ENCODE measurements at regions not wholly inside any gene's neighbourhood (a gene's known extent, or its start where the extent isn't known, plus 50 kb on each side); places are given as distances from the start of the nearest gene placed in this dataset.

DNA sequence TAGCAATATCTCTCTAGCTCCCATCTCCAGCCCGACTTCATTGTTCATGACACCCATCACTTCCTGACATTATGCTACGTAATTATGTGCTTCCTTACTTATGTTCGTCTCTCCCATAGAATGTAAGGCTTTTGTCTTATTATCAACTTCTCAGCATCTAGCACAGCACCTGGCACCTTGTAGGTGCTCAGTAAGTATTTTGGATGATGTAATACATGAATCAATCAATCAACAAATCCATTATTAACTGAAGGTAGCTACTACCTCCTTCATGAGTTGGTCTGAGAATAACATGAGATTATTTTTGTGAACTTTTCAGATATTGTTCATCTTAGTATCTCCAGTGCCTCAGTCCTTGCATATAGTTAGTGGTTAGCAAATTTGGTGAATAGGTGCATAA lies 109.3 kb downstream of the EN1 start:
- DNase-seq: no peak

DNA sequence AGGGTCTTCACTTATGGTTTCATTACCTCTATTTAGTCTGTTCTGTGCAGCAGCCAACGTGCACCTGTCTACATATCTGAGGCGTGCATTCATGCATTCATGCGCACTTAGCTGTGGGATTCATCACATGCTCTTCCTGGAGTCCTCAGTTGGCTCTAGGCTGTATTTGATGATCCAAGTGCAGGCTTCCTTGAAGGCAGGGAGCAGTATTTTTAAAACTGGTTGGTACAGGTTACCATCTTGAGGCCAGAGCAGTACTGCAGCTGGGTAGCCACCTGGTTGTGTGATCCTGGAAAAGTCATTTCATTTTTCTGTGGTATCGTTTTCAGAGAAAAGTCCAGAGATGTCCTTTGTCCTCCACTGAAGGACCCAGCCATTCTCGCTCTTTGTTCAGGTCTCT lies 109.8 kb downstream of the EN1 start:
- no peak for DNase-seq

DNA sequence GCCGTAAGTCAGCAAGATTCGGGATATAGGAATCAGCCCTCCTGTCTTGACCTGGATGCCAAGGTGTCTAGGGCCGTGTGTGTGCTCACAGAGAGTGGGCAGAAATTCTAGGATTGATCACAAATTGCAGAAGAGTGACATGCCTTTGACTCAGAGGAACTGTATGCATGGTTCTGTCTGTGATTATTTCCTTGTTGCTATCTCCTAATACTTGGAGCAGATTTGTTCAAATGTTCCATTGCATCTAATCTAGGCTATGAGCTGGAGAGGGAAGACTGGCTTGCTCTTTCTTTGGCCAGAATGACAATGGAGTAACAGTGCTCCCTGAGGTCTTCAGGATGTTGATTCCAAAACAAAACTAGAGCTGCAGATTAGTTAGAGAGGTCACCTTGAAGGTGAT lies 115.0 kb downstream of the EN1 start:
- no peak for DNase-seq

DNA sequence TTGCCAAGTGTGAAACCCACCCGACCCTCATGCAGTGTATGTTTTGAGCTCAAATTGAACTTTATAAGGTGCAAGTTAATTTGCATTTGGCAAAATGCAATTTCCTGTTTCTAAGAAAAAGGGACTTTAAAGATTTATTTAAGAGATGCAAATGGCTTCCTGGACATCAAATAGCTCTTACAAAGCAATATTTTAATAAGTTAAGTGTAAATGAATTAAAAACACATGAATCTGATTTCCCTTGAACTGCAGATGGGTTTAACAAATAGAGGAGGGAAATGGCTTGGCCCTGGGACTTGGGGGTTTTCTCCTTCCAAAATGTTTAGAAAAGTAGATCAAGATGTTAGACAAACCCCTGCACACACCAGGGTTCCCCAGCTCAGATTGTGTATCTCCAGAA lies 116.0 kb downstream of the EN1 start:
- DNase-seq: no peak

DNA sequence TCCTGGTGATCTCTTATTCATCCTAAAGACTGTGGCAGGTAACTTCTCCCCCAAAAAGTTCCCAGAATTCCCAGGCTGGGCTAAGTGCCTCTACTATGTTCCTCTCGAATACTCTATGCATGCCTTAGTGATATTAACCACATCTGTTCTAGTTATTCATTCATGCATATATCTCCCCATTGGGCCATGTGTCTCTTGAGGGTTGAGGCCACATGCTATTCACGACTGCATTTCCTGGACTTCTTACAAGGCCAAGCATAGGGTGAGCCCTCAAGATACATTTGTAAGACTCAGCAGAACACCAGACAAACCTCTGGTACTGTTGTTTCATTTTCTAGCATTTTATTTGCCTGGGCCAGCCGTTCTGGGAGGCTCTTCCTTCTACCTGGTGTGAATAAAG lies 117.0 kb downstream of the EN1 start:
- DNase-seq: no peak

DNA sequence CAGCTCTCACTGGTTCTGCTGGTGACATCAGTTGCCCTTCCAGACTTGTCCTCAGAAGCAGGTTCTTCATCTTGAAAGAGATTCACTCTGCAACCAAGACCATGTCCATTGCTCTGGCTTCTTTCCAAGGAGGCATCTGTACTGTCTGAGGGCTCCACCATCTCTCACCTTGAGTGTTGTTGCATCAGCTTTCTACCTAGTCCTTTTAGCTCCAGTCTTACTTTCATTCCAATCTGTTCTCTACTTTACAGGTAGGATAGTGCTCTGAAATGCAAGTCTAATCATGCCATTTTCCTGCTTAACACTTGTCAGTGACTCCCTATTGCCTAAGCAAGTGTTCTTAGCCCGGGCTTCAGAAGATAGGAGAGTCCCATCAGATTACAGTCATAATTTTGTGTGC lies 117.7 kb downstream of the EN1 start:
- no peak for DNase-seq

DNA sequence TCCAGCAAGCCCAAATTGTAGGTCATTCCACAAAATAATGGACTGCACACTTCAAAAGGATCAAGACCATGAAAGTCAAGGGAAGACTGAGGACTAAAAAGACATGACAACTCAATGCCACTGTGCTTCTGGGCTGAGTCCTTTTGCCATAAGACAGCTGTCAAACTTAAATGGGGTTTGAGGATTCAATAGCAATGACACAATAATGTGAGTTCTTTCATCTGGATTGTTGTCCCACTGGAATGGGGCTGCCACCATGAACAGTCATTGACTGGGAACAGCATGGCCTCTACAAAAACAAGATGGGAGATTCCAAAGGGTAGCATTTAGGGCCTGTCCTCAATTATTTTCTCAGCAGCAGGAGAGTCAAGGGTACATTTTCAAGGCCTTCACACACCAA lies 118.5 kb downstream of the EN1 start:
- DNase-seq: no peak

DNA sequence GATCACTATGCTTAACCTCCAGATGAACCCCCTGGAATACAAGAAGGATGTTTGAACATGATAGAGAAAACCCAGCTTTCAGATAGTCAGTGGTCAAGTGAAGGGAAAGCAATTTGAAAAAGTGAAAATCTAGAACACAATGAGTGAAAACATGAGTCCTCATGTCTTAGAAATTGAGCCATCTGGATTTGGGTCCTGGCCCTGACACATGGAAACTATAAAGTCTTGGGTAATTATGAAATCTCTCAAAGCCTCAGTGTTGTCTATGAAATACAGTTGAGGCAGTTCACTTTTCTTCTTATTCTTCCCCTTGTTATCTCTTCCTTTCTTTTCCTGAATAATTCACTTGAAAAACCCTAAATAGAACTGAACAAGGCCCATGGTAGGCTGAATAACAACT lies 120.6 kb downstream of the EN1 start:
- no peak for DNase-seq

DNA sequence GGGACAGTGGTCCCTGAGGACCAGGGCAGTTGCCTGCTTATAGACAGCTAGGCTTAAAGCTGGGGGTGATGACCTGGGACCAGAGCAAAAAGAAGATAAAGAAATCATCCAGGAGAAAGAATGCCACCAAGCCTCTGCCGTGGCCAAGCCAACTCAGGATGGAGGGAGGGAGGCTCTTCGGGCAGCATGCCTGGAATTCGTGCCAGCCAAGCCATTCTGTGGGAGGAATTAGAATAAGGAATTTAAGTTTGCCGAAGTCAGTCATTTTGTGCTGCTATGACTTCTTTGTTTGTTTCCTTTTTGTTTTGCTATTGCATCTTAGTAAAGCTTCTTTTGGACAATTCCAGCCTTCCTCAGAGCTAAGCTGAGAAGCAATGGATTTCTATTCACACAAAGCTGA lies 124.1 kb downstream of the EN1 start:
- no peak for DNase-seq

DNA sequence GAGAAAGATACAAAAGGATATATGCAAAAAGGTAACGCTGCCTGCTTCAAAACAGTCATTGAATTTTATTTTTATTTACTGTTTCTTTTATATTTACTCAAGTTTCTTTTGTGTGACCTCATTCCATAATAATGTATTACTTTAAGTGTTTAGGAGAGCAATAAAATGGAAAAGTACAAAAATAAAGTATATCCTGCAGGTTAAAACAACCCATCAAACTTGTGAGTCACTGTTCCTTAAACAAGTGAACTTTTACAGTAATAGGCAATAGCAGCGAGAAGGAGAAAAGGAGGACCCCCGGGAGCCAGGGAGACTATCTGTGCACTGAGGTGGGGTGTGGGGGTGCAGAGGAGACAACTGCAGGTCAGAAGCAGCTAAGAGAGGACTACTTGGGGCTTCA lies 124.5 kb downstream of the EN1 start:
- DNase-seq: no peak

DNA sequence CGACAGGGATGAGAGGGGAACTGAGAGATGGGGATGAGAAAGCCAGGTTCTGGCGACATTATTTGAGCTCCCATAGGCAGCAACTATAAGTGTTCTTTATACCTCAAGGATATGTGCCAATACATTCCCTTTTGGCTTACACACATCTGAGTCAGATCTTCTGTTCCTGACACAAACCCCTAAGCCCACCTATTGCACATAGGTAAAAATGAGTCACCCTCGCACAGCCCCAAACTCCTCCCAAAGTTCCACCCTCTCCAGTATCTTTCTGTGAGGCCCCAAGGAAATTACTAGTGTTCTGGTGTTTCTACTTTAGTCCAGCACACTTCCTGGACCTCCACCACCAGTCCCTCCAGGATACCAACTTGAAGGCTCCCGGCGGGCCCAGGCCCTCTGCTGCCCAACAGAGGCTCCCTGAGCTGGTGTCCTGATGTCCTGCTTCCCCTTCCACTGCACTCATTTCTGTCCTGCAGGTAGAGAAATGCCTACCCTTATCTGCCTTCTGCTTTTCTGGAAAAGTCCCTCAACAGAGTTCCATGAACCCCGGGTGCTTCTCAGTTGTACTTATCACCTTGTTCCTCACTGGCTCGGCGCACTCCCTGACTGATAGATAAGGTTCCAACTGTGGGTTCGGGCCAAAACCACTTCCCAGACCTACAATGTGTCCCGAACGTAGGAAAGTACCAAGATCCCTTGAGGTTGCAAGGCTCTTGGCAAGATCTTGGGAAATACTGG lies 125.5 kb downstream of the EN1 start:
- no peak for DNase-seq

DNA sequence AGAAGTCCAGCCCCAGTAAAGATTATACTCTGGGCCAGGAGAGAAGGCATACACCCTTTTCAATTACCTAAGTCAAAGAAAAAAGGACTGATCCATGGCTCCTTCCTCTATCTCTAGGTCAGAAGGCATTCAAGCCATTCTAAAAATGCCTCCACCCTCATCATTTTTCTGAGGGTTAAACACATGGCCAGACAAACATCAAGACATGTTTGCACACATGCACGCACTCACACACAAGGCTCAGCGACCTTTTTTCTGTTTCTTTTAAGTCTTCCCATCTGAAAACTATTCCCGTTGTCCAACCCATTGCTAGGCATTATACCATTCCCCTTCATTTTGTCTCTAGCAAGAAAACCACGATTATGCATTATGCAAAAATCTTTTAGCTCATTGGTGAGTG lies 126.6 kb downstream of the EN1 start:
- DNase-seq: no peak

DNA sequence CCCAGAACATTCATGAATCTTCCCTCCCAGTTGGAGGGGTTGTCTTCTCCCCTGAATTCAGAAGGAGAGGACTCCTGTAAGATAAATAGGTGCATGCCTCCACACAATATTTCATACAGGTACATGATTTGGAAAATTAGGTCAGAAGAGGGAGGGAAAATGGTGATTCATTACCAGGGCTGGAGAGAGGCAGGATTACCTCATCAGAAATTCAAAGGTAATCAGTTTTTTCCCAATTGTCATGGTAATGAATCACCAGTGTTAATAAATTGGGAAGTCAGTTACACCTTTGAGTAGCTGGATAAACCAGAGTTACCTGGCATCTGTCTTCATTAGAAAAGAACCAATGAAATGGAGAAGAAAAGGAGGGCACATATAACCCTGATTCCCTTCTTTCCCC lies 128.5 kb downstream of the EN1 start:
- no peak for DNase-seq

DNA sequence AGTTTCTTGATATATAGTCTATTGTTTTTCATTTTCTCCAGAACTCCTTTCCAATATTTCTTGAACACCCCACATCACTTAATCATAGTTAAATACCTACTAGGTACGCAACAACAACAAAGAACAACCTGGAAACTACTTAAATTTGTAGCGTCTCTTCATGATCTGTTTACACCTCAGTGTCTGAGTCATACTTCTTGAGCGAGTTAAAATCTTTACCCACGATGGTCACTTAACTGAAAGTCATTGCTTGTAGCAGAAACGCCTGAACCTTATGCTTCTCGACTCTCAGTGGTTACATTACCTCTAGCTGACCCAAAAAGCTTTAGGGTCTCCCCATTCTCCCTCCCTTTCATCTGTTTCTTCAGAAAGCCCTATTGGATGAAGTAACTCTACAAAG lies 131.3 kb downstream of the EN1 start:
- no peak for DNase-seq

DNA sequence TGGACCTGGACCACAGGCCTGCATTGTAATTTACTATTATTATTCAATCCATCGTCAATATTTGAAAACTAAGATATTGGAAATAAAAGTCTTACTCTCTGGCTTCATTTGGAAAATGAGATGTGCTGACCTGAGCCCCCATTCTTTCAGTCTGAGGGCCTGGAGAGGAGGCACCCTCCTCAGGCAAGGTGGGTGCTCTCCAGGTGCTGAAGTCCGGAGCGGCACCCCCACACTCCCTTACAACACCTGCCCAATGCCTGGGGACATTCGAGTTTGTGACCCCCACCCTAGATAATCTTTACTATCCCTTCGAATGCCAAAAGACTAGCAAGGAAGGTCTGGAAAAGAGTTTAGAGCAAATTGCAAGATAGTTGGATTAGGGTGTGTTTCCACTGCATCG lies 133.3 kb downstream of the EN1 start:
- DNase-seq: no peak

DNA sequence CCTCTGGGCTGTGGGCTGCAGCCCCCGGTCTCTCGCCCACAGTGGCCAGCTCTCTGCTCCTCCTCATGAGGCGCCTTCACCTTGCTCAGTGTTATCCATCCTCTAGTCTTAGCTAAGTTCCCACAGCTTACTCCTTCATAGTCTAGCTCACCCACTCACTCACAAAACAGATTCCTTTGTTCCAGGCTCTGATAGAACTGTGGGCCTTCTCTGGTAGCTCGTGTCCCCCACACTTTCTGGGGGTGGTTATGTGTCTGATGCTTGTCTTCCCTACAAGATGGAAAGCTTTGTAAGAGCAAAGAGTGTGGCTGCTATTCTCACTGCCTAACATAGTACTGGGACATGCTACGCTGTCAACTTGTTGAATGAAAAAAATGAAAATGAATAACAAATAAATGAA lies 135.8 kb downstream of the EN1 start:
- no peak for DNase-seq

DNA sequence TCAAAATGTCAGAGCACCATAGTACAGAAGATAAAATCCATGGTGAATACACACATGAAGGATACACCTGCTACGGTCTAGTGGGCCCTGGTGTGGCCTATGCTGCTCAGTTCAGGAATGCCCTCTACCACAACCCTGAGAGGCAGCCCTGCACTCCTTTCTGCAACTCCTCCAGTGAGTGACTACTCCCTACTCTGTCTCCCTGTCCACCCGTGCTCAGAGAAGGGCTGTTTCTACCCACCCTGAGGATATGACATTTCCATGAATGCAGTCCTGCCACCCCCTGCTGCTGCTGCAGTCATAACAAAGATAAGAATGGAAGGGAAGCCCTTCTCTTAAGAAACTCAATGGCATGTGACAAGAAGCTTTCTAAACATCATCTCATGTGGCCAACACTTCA lies 137.0 kb downstream of the EN1 start:
- no peak for DNase-seq

DNA sequence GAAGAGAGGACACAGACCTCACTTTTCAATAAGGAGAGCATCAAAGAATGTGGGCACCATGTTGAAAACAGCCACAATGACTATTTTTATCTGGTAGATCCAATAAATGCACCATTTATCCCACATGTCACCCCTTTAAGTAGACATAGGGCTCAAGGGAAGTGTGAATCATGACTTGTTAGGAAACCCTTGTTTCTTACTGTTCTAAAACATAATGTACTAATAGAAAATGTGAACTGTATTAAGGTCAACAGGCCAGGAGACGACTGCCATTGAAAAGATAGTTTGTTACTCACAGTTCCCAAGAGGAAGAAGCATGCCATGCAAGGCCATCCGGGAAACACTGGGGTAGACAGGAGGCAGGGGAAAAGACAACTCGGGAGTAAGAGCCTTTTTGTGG lies 137.7 kb downstream of the EN1 start:
- DNase-seq: no peak

DNA sequence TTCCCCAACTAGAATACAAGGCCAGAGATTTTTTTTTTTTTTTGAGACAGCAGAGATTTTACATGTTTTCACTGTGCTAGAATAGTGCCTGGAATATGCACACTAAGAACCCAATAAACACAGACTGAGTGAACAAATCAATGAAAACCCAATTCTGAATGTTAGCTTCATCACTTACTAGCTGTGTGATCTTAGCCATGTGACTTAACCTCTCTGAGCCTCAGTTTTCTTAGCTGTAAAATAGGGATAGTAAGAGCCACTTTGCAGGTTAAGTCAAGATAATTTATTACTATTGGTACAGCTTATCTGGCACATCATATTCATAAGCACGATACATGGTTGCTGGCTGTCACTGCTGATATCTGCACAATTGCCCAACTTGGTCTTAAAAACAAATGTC lies 140.6 kb downstream of the EN1 start:
- no peak for DNase-seq

DNA sequence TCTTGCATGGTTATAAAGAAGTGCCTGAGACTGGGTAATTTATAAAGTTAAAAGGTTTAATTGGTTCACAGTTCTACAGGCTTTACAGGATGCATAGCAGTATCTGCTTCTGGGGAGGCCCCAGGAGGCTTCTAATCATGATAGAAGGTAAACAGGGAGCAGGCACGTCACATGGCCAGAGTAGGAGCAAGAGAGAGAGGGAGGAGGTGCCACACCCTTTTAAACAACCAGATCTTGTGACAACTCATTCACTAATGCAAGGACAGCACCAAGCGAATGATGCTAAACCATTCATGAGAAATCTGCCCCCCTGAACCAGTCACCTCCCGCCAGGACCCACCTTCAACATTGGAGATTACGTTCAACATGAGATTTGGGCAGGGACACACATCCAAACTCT lies 141.1 kb downstream of the EN1 start:
- no peak for DNase-seq

DNA sequence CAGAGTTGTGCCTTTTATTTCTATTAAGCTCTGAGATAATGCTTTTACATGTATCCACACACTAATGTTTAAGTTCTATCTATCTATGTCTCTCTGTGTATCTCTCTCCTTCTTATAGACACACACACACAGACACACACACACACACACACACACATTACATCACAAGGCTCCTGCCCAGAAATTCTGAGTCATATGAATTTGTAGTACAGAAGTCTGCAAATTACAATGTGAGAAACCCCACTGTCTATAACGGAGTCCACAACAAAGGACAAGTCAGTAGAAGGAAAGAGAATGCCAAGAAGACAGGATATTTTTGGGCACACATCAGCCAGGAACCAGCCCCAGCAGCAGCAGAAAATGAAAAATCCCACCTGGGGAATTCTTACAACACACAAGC lies 142.4 kb downstream of the EN1 start:
- DNase-seq: no peak

DNA sequence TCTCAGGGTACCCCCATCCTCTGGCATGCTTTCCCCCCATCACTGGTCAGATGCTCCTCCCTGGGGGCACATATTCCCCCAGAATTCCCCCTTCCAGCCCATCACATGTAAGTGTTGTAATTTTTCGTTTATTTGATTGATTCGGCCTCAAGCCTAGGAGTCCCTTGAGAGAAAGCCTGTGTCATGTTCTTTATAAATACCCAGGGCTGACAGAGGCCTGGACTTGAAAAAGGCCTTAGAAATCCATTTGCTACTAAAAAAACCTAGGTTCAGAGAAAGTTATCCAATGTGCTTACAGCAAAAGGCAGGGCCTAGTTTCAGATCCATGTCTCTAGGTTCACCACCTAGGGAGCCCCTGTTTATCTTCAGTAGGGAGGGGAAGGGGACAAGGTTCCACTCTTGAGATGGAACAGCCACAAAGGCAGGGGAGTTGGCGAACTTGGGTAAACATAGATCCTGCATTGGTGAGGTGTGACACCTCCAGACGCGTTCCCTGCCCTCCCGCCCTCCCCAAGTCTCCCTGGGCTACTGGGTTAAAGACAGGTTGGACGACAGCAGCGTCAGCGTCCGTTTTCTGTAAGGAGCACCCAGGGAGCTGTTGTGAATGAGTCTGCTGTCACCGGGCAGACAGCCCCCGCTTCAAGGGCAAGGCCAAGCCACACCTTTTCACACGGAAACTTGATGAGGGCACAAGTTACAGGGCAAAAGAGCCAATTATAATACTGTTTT lies 147.8 kb downstream of the EN1 start:
- DNase-seq: no peak

DNA sequence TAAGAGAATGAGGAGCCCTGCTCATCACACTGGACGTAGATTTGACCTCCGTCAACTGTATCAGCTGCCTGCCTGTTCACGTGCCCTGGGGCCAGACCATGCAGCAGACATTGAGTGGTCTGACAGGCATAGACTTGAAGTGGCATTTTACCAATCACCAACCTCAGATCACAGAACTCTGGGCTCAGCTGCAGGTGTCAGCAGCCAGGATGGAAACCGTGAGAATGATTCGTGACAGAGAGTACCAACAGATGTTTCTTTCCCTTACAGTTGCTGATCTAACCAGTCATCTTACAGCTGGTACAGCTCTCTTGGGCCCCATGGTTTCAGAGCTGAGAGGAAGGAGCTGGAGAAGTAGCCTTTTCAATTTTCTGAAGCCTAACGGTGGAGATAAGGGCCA lies 148.9 kb downstream of the EN1 start:
- no peak for DNase-seq

DNA sequence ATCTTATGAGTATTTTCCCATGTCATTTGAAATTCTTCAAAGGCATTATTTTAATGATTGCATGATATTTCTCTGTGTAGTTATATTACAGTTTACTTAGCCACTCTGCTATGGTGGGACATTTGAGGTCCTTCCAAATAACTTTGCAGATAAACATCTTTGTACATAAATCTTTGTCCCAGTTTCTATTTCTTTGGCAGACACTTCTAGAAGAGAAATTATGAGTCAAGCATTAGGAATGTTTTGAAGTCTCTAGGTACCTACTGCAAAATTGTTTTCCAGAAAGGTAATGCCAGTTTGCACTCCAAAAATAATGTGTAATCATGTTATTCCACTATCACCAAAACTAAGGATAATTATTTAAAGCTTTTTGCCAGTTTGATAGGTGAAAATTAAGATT lies 149.7 kb downstream of the EN1 start:
- DNase-seq: no peak

All from NCI-H1048 (cell line).